Naive thymus-derived CD4-positive, alpha-beta T cell (primary cell): ENCODE measurements at regions not wholly inside any gene's neighbourhood (a gene's known extent, or its start where the extent isn't known, plus 50 kb on each side); places are given as distances from the start of the nearest gene placed in this dataset.

Experiments
- ATAC-seq: fragments of 150-1000 bp; cut with Tn5 transposase; 2 replicates; pipeline ENCODE4 v1.10.0; 2021; ENCODE audit warnings: mild to moderate bottlenecking, moderate library complexity
- CTCF ChIA-PET: fragments of 350-600 bp; sonication (Branson Sonifier 250); formaldehyde crosslinking; loops from one replicate; lab custom pipeline; 2021; ENCODE audit warnings: antibody characterized with exemption; lab: Charles Lee
- POLR2A ChIA-PET: fragments of 350-600 bp; sonication (Branson Sonifier 250); formaldehyde crosslinking; loops from one replicate; lab custom pipeline; 2021; ENCODE audit warnings: antibody characterized with exemption, inconsistent platforms; lab: Charles Lee
- DNase-seq, 9 donors: peaks; one replicate each; pipeline versions ENCODE4 v3.0.0 to v3.0.0-alpha.2; 2020 to 2022; ENCODE audit warnings: mixed read lengths in 1 of 9
- H3K27ac ChIP-seq: one replicate; pipeline ENCODE4 v1.7.0; 2013; ENCODE audit warnings: mild to moderate bottlenecking, low read depth, low read length, moderate library complexity
- H3K27me3 ChIP-seq, 2 donors: one replicate each; pipeline ENCODE4 v1.7.0; 2013; ENCODE audit warnings: low read length in 2 of 2, mild to moderate bottlenecking in 2 of 2, moderate library complexity in 2 of 2; ENCODE audit not compliant: control insufficient read depth in 2 of 2, insufficient read depth in 2 of 2
- H3K36me3 ChIP-seq, 3 experiments: 1 replicate in 2 of 3; 2 replicates in 1 of 3; pipeline ENCODE4 v1.7.0; 2013; ENCODE audit warnings: low read length in 3 of 3, mild to moderate bottlenecking in 3 of 3, moderate library complexity in 1 of 3; ENCODE audit not compliant: insufficient read depth in 3 of 3, control insufficient read depth in 2 of 3
- H3K4me1 ChIP-seq, 2 donors: one replicate each; pipeline ENCODE4 v1.7.0; 2013; ENCODE audit warnings: low read length in 2 of 2, mild to moderate bottlenecking in 2 of 2, moderate library complexity in 1 of 2; ENCODE audit not compliant: control insufficient read depth in 2 of 2, insufficient read depth in 2 of 2
- H3K4me3 ChIP-seq: 2 replicates; pipeline ENCODE4 v1.7.0; 2013; ENCODE audit warnings: mild to moderate bottlenecking, low read length
- H3K9me3 ChIP-seq, 3 experiments: 1 replicate in 2 of 3; 2 replicates in 1 of 3; pipeline ENCODE4 v1.7.0; 2013; ENCODE audit warnings: low read length in 3 of 3; ENCODE audit not compliant: control insufficient read depth in 2 of 3
- H3K27ac Mint-ChIP-seq, 9 donors: one replicate each; pipeline ENCODE4 v1.8.0; 2020 to 2022; ENCODE audit warnings: mixed read lengths in 9 of 9, mild to moderate bottlenecking in 8 of 9, moderate library complexity in 5 of 9, inconsistent platforms in 2 of 9
- H3K27me3 Mint-ChIP-seq, 5 donors: one replicate each; pipeline ENCODE4 v1.8.0; 2021 to 2022; ENCODE audit warnings: mixed read lengths in 5 of 5, mild to moderate bottlenecking in 1 of 5
- H3K36me3 Mint-ChIP-seq, 5 donors: one replicate each; pipeline ENCODE4 v1.8.0; 2020 to 2022; ENCODE audit warnings: mixed read lengths in 5 of 5, mild to moderate bottlenecking in 3 of 5, inconsistent platforms in 1 of 5
- H3K4me1 Mint-ChIP-seq, 7 donors: one replicate each; pipeline ENCODE4 v1.8.0; 2020 to 2022; ENCODE audit warnings: mixed read lengths in 7 of 7, mild to moderate bottlenecking in 3 of 7, inconsistent platforms in 1 of 7
- H3K4me3 Mint-ChIP-seq, 10 donors: one replicate each; pipeline ENCODE4 v1.8.0; 2020 to 2022; ENCODE audit warnings: mild to moderate bottlenecking in 10 of 10, mixed read lengths in 10 of 10, moderate library complexity in 6 of 10, inconsistent platforms in 2 of 10
- H3K9me3 Mint-ChIP-seq, 11 donors: one replicate each; pipeline ENCODE4 v1.8.0; 2020 to 2022; ENCODE audit warnings: mixed read lengths in 11 of 11, mild to moderate bottlenecking in 4 of 11, inconsistent platforms in 1 of 11, moderate library complexity in 1 of 11
- intact Hi-C, 2 donors: fragments of 100-400 bp; cut with micrococcal nuclease; formaldehyde crosslinking; loops; one replicate each; pipeline ENCODE4 v1.15.1; 2023

- ChIA-PET CTCF (interaction anchor here (0.6 kb wide), 1 partner anchor 264 kb away, joined by 3 read pairs; no protein-coding TSS in a partner anchor), POLR2A (no interaction called here)
- H3K4me1 Mint-ChIP-seq = no peaks in the 10 kb centered on the region
- H3K27ac ChIP-seq = no peak overlapping the region
- no peak overlapping the region for H3K4me3 ChIP-seq
- intact Hi-C loops = no loop called here
- H3K27me3 Mint-ChIP-seq = peaks cover 0 to 23% (median 19%) of the 10 kb centered on the region in 5 donors
- ATAC-seq (no peak), DNase-seq (no peak)
- peaks cover 0 to 5% (median 0%) of the 10 kb centered on the region in 5 donors for H3K36me3 Mint-ChIP-seq
- H3K4me3 Mint-ChIP-seq = no peak overlapping the region
- H3K9me3 Mint-ChIP-seq = peaks cover 0 to 27% (median 14%) of the 10 kb centered on the region in 11 donors
- H3K9me3 ChIP-seq = peaks cover 0 to 3% (median 0%) of the 10 kb centered on the region in 3 experiments
- H3K36me3 ChIP-seq = no peaks in the 10 kb centered on the region
- H3K4me1 ChIP-seq = no peaks in the 10 kb centered on the region
- H3K27ac Mint-ChIP-seq = no peak overlapping the region
- H3K27me3 ChIP-seq = no peaks in the 10 kb centered on the region
Measured at GRCh38 chr22:48835857-48836672, 991.6 kb downstream of the BRD1 start.

GRCh38 chr22:48835364-48835763, 992.3 kb downstream of the BRD1 start:
- Histone ChIP-seq H3K27ac (no peak overlapping the region), H3K4me1 (no peaks in the 10 kb centered on the region), H3K36me3 (no peaks in the 10 kb centered on the region), H3K27me3 (no peaks in the 10 kb centered on the region), H3K4me3 (no peak overlapping the region), H3K9me3 (peaks cover 0 to 6% (median 0%) of the 10 kb centered on the region in 3 experiments)
- ChIA-PET CTCF (interaction anchor here (0.6 kb wide), 1 partner anchor 265 kb away, joined by 3 read pairs; no protein-coding TSS in a partner anchor), POLR2A (no interaction called here)
- Mint-ChIP-seq H3K4me3 (no peak overlapping the region), H3K27ac (no peak overlapping the region), H3K27me3 (peaks cover 0 to 21% (median 18%) of the 10 kb centered on the region in 5 donors), H3K9me3 (peaks cover 0 to 34% (median 18%) of the 10 kb centered on the region in 11 donors), H3K36me3 (peaks cover 0 to 5% (median 0%) of the 10 kb centered on the region in 5 donors), H3K4me1 (no peaks in the 10 kb centered on the region)
- intact Hi-C loops = no loop called here
- DNase-seq (no peak), ATAC-seq (no peak)

- ChIA-PET POLR2A (no interaction called here), CTCF (no interaction called here)
- Histone ChIP-seq H3K27me3 (no peaks in the 10 kb centered on the region), H3K4me3 (no peak overlapping the region), H3K36me3 (no peaks in the 10 kb centered on the region), H3K9me3 (peaks cover 0 to 6% (median 0%) of the 10 kb centered on the region in 3 experiments), H3K27ac (no peak overlapping the region), H3K4me1 (no peaks in the 10 kb centered on the region)
- ATAC-seq = no peak
- Mint-ChIP-seq H3K27ac (no peak overlapping the region), H3K36me3 (peaks cover 0 to 5% (median 0%) of the 10 kb centered on the region in 5 donors), H3K9me3 (peaks cover 0 to 39% (median 19%) of the 10 kb centered on the region in 11 donors), H3K27me3 (peaks cover 0 to 22% (median 19%) of the 10 kb centered on the region in 5 donors), H3K4me1 (no peaks in the 10 kb centered on the region), H3K4me3 (no peak overlapping the region)
- DNase-seq = no peak
- intact Hi-C loops = no loop called here
Measured at GRCh38 chr22:48834404-48834803, 993.3 kb downstream of the BRD1 start.

DNA sequence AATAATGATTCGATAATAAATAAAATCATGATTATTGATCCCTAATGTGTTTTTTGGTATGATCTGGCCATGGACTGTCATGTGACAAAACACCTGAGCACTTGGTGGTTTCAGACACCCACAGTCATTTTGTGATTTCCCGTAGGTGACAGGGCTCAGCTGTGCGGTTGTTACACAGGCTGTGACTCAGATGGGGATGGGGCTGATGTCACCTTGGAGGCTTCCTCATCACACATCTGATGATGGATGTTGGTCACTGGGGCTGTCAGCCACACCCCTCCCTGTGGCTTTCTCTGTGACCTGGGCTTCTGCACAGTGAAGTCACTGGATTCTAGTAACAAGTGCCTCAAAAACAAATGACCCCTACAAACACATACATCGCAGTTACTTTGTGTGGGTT, 995.1 kb downstream of the BRD1 start:
- Histone ChIP-seq H3K27ac (no peak overlapping the region), H3K9me3 (peaks cover 0 to 6% (median 0%) of the 10 kb centered on the region in 3 experiments), H3K36me3 (no peaks in the 10 kb centered on the region), H3K27me3 (no peaks in the 10 kb centered on the region), H3K4me3 (no peak overlapping the region), H3K4me1 (no peaks in the 10 kb centered on the region)
- H3K36me3 Mint-ChIP-seq = peaks cover 0 to 5% (median 0%) of the 10 kb centered on the region in 5 donors
- peaks cover 0 to 39% (median 20%) of the 10 kb centered on the region in 11 donors for H3K9me3 Mint-ChIP-seq
- ChIA-PET POLR2A (no interaction called here), CTCF (no interaction called here)
- ATAC-seq (no peak), DNase-seq (no peak)
- intact Hi-C loops = no loop called here
- H3K27me3 Mint-ChIP-seq = peaks cover 0 to 25% (median 22%) of the 10 kb centered on the region in 5 donors
- no peaks in the 10 kb centered on the region for H3K4me1 Mint-ChIP-seq
- H3K27ac Mint-ChIP-seq = no peak overlapping the region
- no peak overlapping the region for H3K4me3 Mint-ChIP-seq

- no peak overlapping the region for H3K4me3 Mint-ChIP-seq
- peaks cover 0 to 5% (median 0%) of the 10 kb centered on the region in 5 donors for H3K36me3 Mint-ChIP-seq
- Histone ChIP-seq H3K9me3 (peaks cover 0 to 6% (median 0%) of the 10 kb centered on the region in 3 experiments), H3K27me3 (no peaks in the 10 kb centered on the region), H3K4me3 (no peak overlapping the region), H3K27ac (no peak overlapping the region), H3K36me3 (no peaks in the 10 kb centered on the region), H3K4me1 (no peaks in the 10 kb centered on the region)
- POLR2A ChIA-PET = interaction anchor here (0.6 kb wide), 1 partner anchor 10 kb away, joined by 3 read pairs; no protein-coding TSS in a partner anchor
- peaks cover 0 to 5% (median 0%) of the 10 kb centered on the region in 7 donors for H3K4me1 Mint-ChIP-seq
- intact Hi-C loops = no loop called here
- peaks cover 0 to 30% (median 22%) of the 10 kb centered on the region in 5 donors for H3K27me3 Mint-ChIP-seq
- peaks cover 0 to 39% (median 11%) of the 10 kb centered on the region in 11 donors for H3K9me3 Mint-ChIP-seq
- DNase-seq (no peak), ATAC-seq (no peak)
- CTCF ChIA-PET = no interaction called here
- H3K27ac Mint-ChIP-seq = no peak overlapping the region
Measured at GRCh38 chr22:48829908-48830307, 997.8 kb downstream of the BRD1 start.

DNA sequence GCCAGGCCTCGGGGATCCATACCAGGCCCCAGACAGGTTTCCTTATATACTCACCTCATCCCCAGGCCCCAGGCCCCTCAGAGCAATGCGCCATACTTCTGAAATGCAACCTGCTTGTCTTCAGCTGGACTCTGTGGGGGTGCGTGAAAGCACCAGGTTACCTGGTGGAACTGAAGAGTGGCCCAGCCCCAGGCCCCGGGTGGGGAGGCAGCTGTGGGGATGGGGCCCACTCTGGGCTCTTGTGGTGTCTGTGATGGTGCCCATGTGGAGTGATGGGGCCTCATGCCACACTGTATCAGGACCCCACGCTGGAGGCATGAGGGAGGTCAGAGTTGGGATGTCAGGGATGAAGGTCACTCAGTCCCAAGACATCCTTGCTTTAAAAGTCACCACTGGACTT, 999.0 kb downstream of the BRD1 start:
- ChIA-PET CTCF (no interaction called here), POLR2A (no interaction called here)
- Histone ChIP-seq H3K9me3 (peaks cover 0 to 6% (median 0%) of the 10 kb centered on the region in 3 experiments), H3K36me3 (no peaks in the 10 kb centered on the region), H3K27me3 (no peaks in the 10 kb centered on the region), H3K4me3 (no peak overlapping the region), H3K4me1 (no peaks in the 10 kb centered on the region), H3K27ac (no peak overlapping the region)
- ATAC-seq (no peak), DNase-seq (no peak)
- H3K4me1 Mint-ChIP-seq = peaks cover 0 to 8% (median 0%) of the 10 kb centered on the region in 7 donors
- H3K9me3 Mint-ChIP-seq = peaks cover 0 to 38% (median 11%) of the 10 kb centered on the region in 11 donors
- no peak overlapping the region for H3K27ac Mint-ChIP-seq
- intact Hi-C loops = no loop called here
- no peak overlapping the region for H3K4me3 Mint-ChIP-seq
- peaks cover 0 to 5% (median 0%) of the 10 kb centered on the region in 5 donors for H3K36me3 Mint-ChIP-seq
- peaks cover 0 to 28% (median 21%) of the 10 kb centered on the region in 5 donors for H3K27me3 Mint-ChIP-seq
